Ascending aorta (tissue), 2 donors: ENCODE measurements at regions not wholly inside any gene's neighbourhood (a gene's known extent, or its start where the extent isn't known, plus 50 kb on each side); places are given as distances from the start of the nearest gene placed in this dataset.

Experiments used
- DNase-seq, 2 donors: peaks; one replicate each; pipeline ENCODE4 v3.0.0-alpha.2; 2019; ENCODE audit warnings: low spot score in 2 of 2
- H3K27ac ChIP-seq, 2 donors: fragments of 200-600 bp; sonication (generic); one replicate each; pipeline ENCODE4 v1.5.1; 2016 to 2017; ENCODE audit warnings: mild to moderate bottlenecking in 1 of 2
- H3K27me3 ChIP-seq: fragments of 200-600 bp; sonication (generic); one replicate; pipeline ENCODE4 v1.5.1; 2017
- H3K36me3 ChIP-seq, 2 donors: fragments of 200-600 bp; sonication (generic); one replicate each; pipeline ENCODE4 v1.5.1; 2016
- H3K4me1 ChIP-seq, 2 donors: fragments of 200-600 bp; sonication (generic); one replicate each; pipeline ENCODE4 v1.5.1; 2016 to 2017; ENCODE audit warnings: mild to moderate bottlenecking in 1 of 2
- H3K4me3 ChIP-seq, 2 donors: fragments of 200-600 bp; sonication (generic); one replicate each; pipeline ENCODE4 v1.5.1; 2016 to 2017; ENCODE audit warnings: mild to moderate bottlenecking in 1 of 2
- H3K9me3 ChIP-seq, 2 donors: fragments of 200-600 bp; sonication (generic); one replicate each; pipeline ENCODE4 v1.5.1; 2016
- CTCF ChIP-seq, 3 experiments: fragments of 200-600 bp in 2 of 3; fragments of 450-650 bp in 1 of 3; sonication (generic) in 2 of 3; IDR thresholded peaks; one replicate each; pipeline ENCODE4 v1.5.1; 2016 to 2019; ENCODE audit warnings: antibody characterized with exemption in 3 of 3, mild to moderate bottlenecking in 1 of 3, moderate library complexity in 1 of 3
- intact Hi-C: fragments of 100-400 bp; cut with DNase I; formaldehyde crosslinking; loops from one replicate; pipeline ENCODE4 v1.15.1; 2023

GRCh38 chr5:116626272-116626723 is 51.7 kb upstream of the SEMA6A start:
- Histone ChIP-seq H3K27ac (peak overlapping the region in 1 of 2 donors; percentile 2), H3K36me3 (no peaks in the 10 kb centered on the region), H3K9me3 (no peaks in the 10 kb centered on the region), H3K4me3 (peak overlapping the region in 1 of 2 donors; percentile 24), H3K27me3 (no peaks in the 10 kb centered on the region), H3K4me1 (no peaks in the 10 kb centered on the region)
- DNase-seq, result peak; percentile 10 to 82
- TF ChIP-seq CTCF (IDR thresholded peaks at IDR 0.05), result no peak
- intact Hi-C loops, result no loop called here
